Suprapubic skin (tissue), 4 donors: ENCODE measurements at regions not wholly inside any gene's neighbourhood (a gene's known extent, or its start where the extent isn't known, plus 50 kb on each side); places are given as distances from the start of the nearest gene placed in this dataset.

Experiments
- EP300 ChIP-seq: sonication (generic); formaldehyde crosslinking; IDR thresholded peaks from one replicate; pipeline ENCODE4 v1.6.1; 2017; ENCODE audit warnings: antibody characterized with exemption
- POLR2A ChIP-seq, 2 donors: fragments of 450-650 bp; IDR thresholded peaks; one replicate each; pipeline ENCODE4 v1.6.1; 2017; ENCODE audit warnings: antibody characterized with exemption in 2 of 2, mild to moderate bottlenecking in 2 of 2, moderate library complexity in 2 of 2
- POLR2AphosphoS5 ChIP-seq, 3 donors: sonication (generic); formaldehyde crosslinking; IDR thresholded peaks; one replicate each; pipeline ENCODE4 v1.6.1; 2017; ENCODE audit warnings: antibody characterized with exemption in 3 of 3
- TF ChIP-seq, protein P1 (sequence below), 2 donors: fragments of 200-600 bp in 1 of 2; fragments of 450-650 bp in 1 of 2; sonication (generic) in 1 of 2; IDR thresholded peaks; one replicate each; pipeline ENCODE4 v1.5.1; 2016 to 2019; ENCODE audit warnings: antibody characterized with exemption in 2 of 2, mild to moderate bottlenecking in 1 of 2, moderate library complexity in 1 of 2

DNA sequence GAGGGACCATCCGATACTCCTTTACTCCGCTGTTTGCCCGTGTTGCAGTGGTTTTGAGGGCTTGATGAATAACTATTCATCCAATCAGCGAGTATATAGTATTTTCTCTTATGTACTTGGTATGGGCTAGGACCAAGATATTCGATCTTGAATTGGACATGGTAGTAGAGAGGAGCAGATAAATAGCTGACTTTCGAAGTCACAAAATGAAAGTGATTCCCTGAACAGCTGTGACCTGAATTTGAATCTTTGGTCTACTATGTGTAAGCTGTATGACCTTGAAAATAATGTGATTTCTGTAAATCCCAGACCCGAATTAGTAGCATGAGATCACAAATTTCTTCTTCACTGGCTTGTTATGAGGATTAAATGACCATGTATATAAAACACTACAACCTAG lies 134.4 kb downstream of the TUSC1 start:
- no peak for TF ChIP-seq POLR2AphosphoS5 (IDR thresholded peaks at IDR 0.05)
- TF ChIP-seq, protein P1, sequence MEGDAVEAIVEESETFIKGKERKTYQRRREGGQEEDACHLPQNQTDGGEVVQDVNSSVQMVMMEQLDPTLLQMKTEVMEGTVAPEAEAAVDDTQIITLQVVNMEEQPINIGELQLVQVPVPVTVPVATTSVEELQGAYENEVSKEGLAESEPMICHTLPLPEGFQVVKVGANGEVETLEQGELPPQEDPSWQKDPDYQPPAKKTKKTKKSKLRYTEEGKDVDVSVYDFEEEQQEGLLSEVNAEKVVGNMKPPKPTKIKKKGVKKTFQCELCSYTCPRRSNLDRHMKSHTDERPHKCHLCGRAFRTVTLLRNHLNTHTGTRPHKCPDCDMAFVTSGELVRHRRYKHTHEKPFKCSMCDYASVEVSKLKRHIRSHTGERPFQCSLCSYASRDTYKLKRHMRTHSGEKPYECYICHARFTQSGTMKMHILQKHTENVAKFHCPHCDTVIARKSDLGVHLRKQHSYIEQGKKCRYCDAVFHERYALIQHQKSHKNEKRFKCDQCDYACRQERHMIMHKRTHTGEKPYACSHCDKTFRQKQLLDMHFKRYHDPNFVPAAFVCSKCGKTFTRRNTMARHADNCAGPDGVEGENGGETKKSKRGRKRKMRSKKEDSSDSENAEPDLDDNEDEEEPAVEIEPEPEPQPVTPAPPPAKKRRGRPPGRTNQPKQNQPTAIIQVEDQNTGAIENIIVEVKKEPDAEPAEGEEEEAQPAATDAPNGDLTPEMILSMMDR (IDR thresholded peaks at IDR 0.05) = no peak
- no peak for TF ChIP-seq EP300
- no peak for TF ChIP-seq POLR2A (IDR thresholded peaks at IDR 0.05)
